Adrenal gland (tissue), 5 donors: ENCODE measurements at regions not wholly inside any gene's neighbourhood (a gene's known extent, or its start where the extent isn't known, plus 50 kb on each side); places are given as distances from the start of the nearest gene placed in this dataset.

Experiments
- CTCF ChIP-seq, 6 experiments: fragments of 450-650 bp in 4 of 6; fragments of 200-600 bp in 2 of 6; sonication (generic) in 1 of 6; IDR thresholded peaks; 1 replicate in 5 of 6; 2 replicates in 1 of 6; pipeline versions ENCODE4 v1.5.1 to v1.8.0; 2016 to 2021; ENCODE audit warnings: antibody characterized with exemption in 6 of 6, mild to moderate bottlenecking in 2 of 6, moderate library complexity in 1 of 6
- POLR2A ChIP-seq, 2 donors: fragments of 450-650 bp; IDR thresholded peaks; one replicate each; pipeline ENCODE4 v1.6.1; 2017; ENCODE audit warnings: antibody characterized with exemption in 2 of 2, mild to moderate bottlenecking in 2 of 2, moderate library complexity in 1 of 2
- donor health status: DM: no; HTN: no; CAD: no.

- TF ChIP-seq CTCF (IDR thresholded peaks at IDR 0.05) (no peak), POLR2A (IDR thresholded peaks at IDR 0.05) (no peak)
These were observed 281.4 kb downstream of the BCHE start for GRCh38 chr3:165555785-165556184.
